ENCODE measurements at regions not wholly inside any gene's neighbourhood (a gene's known extent, or its start where the extent isn't known, plus 50 kb on each side); places are given as distances from the start of the nearest gene placed in this dataset.

DNA sequence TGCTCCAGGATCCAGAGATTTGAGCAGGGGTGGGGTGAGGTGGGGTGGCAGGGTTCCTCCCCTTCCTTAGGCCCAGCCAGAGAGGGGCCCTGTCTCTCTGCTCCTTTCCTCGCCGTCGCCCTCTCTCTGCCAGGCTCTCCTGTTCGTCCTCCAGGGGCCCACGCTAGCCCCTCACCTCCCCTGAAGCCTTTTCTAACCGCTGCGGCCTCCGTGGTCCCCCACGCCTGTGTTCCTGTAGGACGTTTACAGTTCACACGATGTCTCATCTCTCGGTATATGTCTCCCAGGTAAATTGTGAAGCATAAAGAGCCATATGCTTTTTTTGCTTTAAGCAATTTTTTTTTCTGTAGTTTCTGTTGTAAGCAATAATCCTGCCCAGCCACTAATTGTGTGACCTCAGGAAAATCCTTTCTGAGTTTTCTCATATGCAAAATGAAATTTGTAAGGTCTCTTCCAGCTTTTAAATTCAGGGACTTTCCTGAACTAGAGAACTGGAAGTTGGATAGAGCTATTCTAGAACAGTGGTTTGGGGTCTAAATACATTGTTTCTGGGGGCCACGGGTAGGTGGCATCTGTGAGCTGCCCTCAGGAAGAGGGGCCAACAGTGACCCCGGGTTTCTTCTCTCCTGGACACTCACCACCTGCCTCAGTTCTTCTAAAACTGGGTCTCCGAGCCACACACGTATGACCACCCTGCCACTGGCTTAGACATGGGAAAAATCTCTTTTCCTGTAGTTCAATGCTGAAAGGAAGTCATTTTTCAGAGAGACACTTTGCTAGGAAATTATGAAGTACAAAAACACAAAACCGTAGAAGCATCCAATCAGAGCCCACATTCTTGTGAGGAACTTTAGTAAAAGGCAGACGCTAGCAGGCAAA is 50.2 kb upstream of the ZNF366 start:
- no peak for TF ChIP-seq CTCF (IDR thresholded peaks at IDR 0.05; ENCODE audit: insufficient read depth, missing control alignments)
- FAIRE-seq (no peak), DNase-seq (ENCODE audit: insufficient read length, low spot score) (no peak)
